ENCODE measurements at regions not wholly inside any gene's neighbourhood (a gene's known extent, or its start where the extent isn't known, plus 50 kb on each side); places are given as distances from the start of the nearest gene placed in this dataset.

- POLR2A ChIA-PET = interaction anchor here (0.6 kb wide), 1 partner anchor 7 kb away, joined by 5 read pairs; no protein-coding TSS in a partner anchor
- Histone ChIP-seq H3K4me3 (ENCODE audit: low read depth, low read length) (no peak overlapping the region), H3K27me3 (ENCODE audit: control insufficient read depth, insufficient read depth, low read length) (peaks cover 25% of the 10 kb centered on the region), H3K9me3 (ENCODE audit: control insufficient read depth, insufficient read depth, low read length) (peaks cover 4% of the 10 kb centered on the region; the same call in 1 of the 2 replicates), H3K27ac (ENCODE audit: low read depth, low read length) (no peak overlapping the region)
- TF ChIP-seq CTCF (IDR thresholded peaks at IDR 0.05; ENCODE audit: low read depth, low read length) = no peak
- CTCF ChIA-PET = interaction anchor here (0.7 to 1.5 kb wide), 3 partner anchors 9 to 641 kb away, joined by 3 to 10 read pairs (median 3); no protein-coding TSS in a partner anchor
- no peak for DNase-seq (ENCODE audit: low read depth, low spot score)
These were observed 54.3 kb upstream of the BOD1 start for GRCh38 chr5:173670791-173671120.

GRCh38 chr5:173671121-173671949, 54.9 kb upstream of the BOD1 start:
- ChIA-PET CTCF (interaction anchor here (0.5 to 1.5 kb wide), 3 partner anchors 8 to 79 kb away, joined by 3 read pairs; no protein-coding TSS in a partner anchor), POLR2A (interaction anchor here (0.6 kb wide), 1 partner anchor 7 kb away, joined by 5 read pairs; no protein-coding TSS in a partner anchor)
- Histone ChIP-seq H3K9me3 (ENCODE audit: control insufficient read depth, insufficient read depth, low read length) (peaks cover 4% of the 10 kb centered on the region; the same call in 1 of the 2 replicates), H3K27ac (ENCODE audit: low read depth, low read length) (no peak overlapping the region), H3K27me3 (ENCODE audit: control insufficient read depth, insufficient read depth, low read length) (peaks cover 25% of the 10 kb centered on the region), H3K4me3 (ENCODE audit: low read depth, low read length) (no peak overlapping the region)
- DNase-seq (ENCODE audit: low read depth, low spot score) = no peak
- no peak for TF ChIP-seq CTCF (IDR thresholded peaks at IDR 0.05; ENCODE audit: low read depth, low read length)

- Histone ChIP-seq H3K9me3 (ENCODE audit: control insufficient read depth, insufficient read depth, low read length) (peaks cover 4% of the 10 kb centered on the region; the same call in 1 of the 2 replicates), H3K4me3 (ENCODE audit: low read depth, low read length) (no peak overlapping the region), H3K27me3 (ENCODE audit: control insufficient read depth, insufficient read depth, low read length) (peaks cover 27% of the 10 kb centered on the region), H3K27ac (ENCODE audit: low read depth, low read length) (no peak overlapping the region)
- CTCF ChIA-PET = interaction anchor here (0.5 to 1.5 kb wide), 2 partner anchors 57 to 78 kb away, joined by 3 read pairs; no protein-coding TSS in a partner anchor
- no peak for TF ChIP-seq CTCF (IDR thresholded peaks at IDR 0.05; ENCODE audit: low read depth, low read length)
- POLR2A ChIA-PET = no interaction called here
- no peak for DNase-seq (ENCODE audit: low read depth, low spot score)
These were observed 55.7 kb upstream of the BOD1 start for GRCh38 chr5:173672166-173672565.

- ChIA-PET POLR2A (no interaction called here), CTCF (no interaction called here)
- Histone ChIP-seq H3K4me3 (ENCODE audit: low read depth, low read length) (no peak overlapping the region), H3K27me3 (ENCODE audit: control insufficient read depth, insufficient read depth, low read length) (peaks cover 30% of the 10 kb centered on the region), H3K27ac (ENCODE audit: low read depth, low read length) (no peak overlapping the region), H3K9me3 (ENCODE audit: control insufficient read depth, insufficient read depth, low read length) (peaks cover 4% of the 10 kb centered on the region; the same call in 1 of the 2 replicates)
- no peak for DNase-seq (ENCODE audit: low read depth, low spot score)
- no peak for TF ChIP-seq CTCF (IDR thresholded peaks at IDR 0.05; ENCODE audit: low read depth, low read length)
These were observed 56.4 kb upstream of the BOD1 start for GRCh38 chr5:173672891-173673290.
